C4-2B (cell line): ENCODE measurements at regions not wholly inside any gene's neighbourhood (a gene's known extent, or its start where the extent isn't known, plus 50 kb on each side); places are given as distances from the start of the nearest gene placed in this dataset.

Experiments used
- H3K27ac ChIP-seq: fragments of 450-650 bp; 2 replicates; pipeline ENCODE4 v1.5.1; 2017
- CTCF ChIP-seq: fragments of 450-650 bp; conservative IDR thresholded peaks from 2 replicates; pipeline ENCODE4 v1.5.1; 2017; ENCODE audit warnings: mild to moderate bottlenecking
- ZFX ChIP-seq: fragments of 450-650 bp; IDR thresholded peaks from 2 replicates; pipeline ENCODE4 v1.6.1; 2017

- H3K27ac ChIP-seq = no peak overlapping the region
- TF ChIP-seq ZFX (no peak), CTCF (no peak)
Observed at GRCh38 chr3:76652524-76652923, 387.4 kb upstream of the ROBO2 start.

GRCh38 chr3:76653640-76654251 is 386.2 kb upstream of the ROBO2 start:
- TF ChIP-seq CTCF (no peak), ZFX (no peak)
- H3K27ac ChIP-seq = no peak overlapping the region

GRCh38 chr3:76656531-76657070 is 383.3 kb upstream of the ROBO2 start:
- TF ChIP-seq ZFX (no peak), CTCF (no peak)
- H3K27ac ChIP-seq = no peak overlapping the region

DNA sequence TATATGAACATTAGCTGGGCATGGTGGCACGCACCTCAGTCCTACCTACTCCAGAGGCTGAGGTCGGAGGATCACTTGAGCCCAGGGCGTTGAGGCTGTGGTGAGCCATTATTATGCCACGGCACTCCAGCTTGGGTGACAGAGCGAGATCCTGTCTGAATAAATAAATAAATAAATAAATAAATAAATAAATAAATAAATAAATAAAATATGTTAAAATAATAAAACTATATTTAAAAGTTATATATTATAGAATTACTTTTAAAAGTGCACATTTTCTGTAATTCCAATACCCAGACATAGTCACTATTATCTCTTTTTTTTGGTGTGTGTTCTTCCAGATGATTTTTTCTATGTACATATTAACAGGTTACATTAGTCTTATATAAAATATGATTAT is 382.0 kb upstream of the ROBO2 start:
- no peak for TF ChIP-seq ZFX
- no peak for TF ChIP-seq CTCF
- no peak overlapping the region for H3K27ac ChIP-seq

GRCh38 chr3:76661527-76662250 is 378.2 kb upstream of the ROBO2 start:
- H3K27ac ChIP-seq = no peak overlapping the region
- TF ChIP-seq ZFX (no peak), CTCF (no peak)

DNA sequence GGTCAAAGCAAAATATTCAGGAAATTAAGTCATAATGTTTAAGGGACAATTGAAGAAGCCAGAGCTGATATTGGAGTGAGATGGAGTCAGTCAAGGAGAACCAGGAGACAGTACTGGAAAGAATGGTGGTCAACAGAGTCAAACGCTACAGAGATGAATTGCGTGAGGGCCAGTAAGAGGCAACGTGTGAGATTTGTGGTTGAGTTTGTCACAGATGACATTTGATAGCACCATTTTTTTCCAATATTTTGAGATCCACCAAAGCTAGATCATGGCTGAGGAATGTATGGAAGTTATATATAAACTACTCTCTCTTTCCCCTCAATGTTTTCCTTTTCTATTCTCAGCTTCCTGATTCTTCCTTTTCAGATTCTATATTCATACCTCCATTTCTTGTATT is 375.1 kb upstream of the ROBO2 start:
- TF ChIP-seq CTCF = no peak
- TF ChIP-seq ZFX = no peak
- H3K27ac ChIP-seq = no peak overlapping the region

DNA sequence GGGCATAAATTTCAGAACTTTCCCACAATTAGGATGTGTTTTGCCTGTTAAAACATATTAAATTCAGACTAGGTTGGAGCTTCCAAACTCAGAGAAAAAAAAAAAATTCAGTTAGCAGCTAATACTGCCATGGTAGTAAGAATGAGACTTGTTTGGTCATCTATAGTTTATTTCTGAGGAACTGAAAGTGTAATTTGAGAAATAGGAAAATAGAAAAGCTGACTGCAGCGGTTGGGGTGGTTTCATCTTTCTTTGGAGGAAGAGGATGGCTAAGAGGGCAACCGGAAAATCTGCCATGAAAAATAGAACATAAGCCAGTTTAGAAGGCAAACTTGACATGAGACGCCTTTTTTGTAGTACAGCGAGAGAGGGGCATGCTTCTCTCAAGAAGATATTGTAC is 371.2 kb upstream of the ROBO2 start:
- TF ChIP-seq ZFX (no peak), CTCF (no peak)
- no peak overlapping the region for H3K27ac ChIP-seq
